Fibroblast of skin of right biceps (primary cell): ENCODE measurements at regions not wholly inside any gene's neighbourhood (a gene's known extent, or its start where the extent isn't known, plus 50 kb on each side); places are given as distances from the start of the nearest gene placed in this dataset.
A peak's percentile ranks its signal among the peaks of the same experiment; 100 is the strongest.

ENCODE experiments used
- DNase-seq: peaks from one replicate; pipeline ENCODE4 v3.0.0-alpha.2; 2013

DNA sequence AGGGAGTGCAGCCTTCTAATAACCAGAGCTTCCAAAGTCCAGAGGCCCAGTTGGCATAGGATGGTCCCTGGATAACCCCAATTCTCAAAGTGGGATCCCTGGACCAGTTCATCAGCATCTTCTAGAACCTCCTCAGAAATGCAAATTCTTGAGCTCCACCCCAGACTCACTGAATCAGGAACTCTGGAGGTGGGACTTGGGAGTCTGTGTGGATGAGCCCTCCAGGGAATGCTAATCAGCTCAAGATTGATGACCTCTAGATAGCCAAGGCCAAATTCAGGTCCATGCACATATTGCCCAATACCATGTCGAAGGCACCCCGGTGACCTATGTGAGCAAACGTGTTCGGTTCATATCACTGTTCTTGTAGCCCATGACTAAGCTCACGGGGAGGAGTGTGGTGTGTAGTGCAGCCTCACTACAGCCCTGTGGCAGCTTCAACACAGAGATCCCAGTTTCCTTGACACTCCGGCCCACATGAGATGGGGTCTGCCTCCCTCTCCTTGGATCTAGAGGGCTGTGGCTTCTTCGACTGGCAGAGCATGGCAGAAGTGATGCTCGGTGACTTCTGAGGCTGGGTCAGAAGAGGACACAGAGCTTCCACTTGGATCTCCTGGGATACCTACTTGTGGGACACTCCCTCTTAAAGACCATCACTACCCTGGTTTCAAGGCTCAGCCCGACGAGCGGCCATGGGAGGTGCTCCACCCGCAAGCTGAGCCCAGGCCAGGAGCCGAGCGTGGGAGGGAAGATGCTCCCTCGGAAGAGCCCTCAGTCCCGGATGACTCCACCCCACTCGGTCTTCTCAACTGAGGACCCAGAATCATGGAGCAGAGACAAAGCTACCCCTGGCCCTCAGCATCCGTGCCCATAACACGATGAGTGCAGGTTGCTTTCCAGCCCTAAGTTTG, 151.1 kb upstream of the CST7 start:
- no peak for DNase-seq

DNA sequence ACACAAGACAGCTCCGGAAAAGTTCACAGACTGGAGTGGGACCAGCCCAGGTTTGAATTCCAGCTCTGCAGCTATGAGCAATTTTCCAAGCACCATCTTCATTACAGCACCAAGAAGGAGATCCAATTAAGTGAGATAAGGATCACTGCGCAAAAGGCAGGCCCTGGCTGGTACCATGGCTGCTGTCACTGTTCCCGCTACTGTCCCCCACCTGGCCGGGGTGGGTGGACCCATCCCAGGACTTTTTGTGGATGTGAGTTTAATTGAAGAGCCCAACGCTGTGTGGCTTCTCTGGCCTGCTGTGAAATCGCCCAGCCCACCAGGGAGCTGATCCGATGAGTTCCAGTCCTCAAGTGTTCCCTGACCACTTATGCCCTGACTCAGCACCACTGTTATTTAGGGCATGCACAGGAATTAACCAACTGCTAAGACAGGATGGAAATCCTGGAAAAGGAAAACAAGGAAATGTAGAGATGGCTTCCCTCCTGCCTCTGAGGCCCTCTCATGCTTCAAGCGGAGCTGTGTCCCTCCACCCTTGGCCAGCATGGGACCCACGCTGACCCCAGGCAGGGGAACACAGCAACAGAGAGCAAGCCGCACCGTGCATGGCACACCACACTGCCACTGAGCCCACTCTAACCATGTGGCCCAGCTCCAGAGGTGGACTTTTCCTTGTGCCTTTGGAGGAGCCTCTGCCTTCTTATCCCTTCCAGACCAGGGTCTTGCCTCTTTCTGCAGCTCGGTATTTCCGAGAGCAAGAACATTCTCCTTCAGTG, 150.0 kb upstream of the CST7 start:
- peak; percentile 64 for DNase-seq

DNA sequence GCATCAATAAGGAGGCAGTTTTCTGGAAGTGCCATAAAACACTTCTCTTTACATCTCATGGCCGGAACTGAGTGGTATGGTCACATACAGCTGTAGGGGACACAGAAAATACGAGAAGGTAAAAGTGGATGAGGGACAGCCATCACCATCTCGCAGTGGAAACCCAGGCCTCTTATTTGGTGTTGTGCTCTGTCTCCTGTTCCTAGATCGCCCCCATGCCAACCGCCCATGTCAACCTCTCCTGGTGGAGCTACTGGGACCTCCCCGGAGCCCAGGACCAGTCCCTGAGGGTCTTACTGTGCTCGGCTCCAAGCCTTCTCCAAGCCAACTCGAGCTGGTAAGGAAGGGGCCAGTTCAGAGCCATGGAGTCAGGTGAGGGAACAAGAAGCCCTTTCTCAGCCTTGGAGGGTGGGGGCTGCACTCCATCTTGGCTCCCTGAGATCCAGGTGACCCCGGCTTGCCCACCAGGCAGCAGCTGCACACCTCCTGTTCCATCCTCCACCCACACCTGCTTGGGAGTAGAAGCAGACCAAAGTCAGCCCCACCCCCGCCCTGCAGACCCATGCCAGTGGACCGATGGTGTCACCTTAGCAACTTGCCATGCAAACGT, 149.0 kb upstream of the CST7 start:
- no peak for DNase-seq

DNA sequence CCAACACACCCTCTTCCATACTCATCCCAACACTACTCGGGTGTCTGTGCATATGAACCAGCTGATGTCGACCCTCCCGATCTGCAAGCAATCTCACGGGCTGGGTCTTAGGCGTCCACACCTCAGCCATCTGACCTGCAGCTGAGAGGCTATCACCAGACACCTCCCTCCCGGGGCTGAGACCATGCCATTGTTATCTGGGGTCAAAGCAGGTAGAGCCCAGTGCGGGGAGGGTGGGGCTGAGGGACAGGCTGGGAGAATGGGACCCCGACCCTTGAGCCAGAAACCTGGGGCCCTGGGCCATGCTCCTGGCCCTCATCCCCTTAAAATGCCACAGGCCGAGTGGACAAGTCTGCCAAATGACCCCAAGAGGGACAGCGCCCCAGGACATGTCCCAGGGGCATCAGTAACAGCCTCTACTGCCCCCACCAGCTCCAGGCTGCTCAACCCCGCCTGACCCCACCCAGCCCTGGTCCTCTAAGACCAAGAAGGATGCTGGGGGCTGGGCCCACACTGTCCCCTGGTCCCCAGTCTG, 146.7 kb upstream of the CST7 start:
- no peak for DNase-seq

DNA sequence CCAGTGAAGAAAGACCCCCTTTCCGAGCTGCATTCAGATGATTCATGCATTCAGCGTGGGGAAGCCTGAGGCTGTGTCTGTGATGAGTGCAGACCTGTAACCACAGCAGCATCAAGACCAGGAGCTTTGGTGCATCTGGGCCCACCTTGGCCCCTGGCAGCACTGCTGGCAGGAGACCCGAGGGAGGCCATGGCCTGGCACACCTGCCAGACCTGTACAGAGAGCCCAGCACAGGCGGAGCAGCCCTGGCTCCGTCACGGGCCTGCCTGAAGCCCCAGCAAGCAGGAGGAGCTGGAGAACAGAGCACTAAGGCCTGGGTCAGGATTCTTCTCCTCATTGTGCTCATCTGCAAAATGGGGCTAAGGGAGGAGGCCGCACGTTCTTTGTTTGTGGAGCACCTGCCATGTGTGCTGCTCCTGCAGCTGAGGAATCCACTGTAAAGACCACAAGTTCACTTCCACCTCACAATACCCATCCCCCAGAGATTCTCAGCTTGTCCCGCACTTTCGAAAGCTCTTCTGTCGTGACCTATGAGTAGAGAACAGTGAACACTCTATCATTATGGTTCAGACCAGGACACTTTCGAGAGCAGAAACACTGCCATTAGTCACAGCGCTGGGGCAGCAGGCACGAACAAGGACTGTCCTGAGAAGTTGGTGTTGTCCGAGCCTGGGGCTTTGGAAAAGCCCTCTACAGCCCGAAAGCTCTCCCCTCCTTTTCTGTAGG, 144.4 kb upstream of the CST7 start:
- no peak for DNase-seq

DNA sequence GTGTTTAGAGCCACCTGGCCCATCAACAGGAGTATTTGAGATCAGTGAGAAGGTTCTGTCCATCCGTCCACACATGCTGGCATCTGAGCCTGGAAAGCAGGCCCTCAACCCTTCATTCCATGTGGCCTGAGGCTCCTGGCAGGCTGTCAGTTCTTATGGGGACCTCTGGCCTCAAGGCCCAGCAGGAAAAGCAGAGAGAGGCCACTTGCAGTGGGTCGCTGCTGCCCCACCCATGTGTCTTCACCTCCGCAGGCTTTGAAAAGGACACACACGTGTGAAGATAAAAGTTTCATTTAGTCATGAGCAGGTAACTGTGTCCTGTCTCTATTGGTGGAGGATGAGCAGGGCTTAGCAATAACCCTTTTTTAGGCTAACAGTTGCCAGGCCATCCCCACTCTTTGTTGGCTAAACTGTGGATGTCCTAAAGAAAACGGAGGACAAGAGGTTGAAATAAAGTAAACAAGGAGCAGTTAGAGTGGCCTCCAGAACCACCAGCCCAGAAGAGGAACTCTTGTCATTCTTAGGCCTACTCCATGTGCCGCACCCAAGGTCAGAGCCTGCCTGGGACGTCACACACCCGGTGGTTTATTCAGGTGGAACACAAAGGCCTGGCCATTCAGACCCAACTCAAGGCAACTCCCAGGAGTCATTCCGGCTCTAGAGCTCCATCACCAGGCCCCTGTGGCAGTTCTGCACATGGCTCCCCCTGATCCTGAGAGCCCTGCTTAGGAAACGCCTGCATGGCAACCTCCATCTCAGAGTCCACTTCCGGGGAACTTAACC, 143.4 kb upstream of the CST7 start:
- DNase-seq: no peak

DNA sequence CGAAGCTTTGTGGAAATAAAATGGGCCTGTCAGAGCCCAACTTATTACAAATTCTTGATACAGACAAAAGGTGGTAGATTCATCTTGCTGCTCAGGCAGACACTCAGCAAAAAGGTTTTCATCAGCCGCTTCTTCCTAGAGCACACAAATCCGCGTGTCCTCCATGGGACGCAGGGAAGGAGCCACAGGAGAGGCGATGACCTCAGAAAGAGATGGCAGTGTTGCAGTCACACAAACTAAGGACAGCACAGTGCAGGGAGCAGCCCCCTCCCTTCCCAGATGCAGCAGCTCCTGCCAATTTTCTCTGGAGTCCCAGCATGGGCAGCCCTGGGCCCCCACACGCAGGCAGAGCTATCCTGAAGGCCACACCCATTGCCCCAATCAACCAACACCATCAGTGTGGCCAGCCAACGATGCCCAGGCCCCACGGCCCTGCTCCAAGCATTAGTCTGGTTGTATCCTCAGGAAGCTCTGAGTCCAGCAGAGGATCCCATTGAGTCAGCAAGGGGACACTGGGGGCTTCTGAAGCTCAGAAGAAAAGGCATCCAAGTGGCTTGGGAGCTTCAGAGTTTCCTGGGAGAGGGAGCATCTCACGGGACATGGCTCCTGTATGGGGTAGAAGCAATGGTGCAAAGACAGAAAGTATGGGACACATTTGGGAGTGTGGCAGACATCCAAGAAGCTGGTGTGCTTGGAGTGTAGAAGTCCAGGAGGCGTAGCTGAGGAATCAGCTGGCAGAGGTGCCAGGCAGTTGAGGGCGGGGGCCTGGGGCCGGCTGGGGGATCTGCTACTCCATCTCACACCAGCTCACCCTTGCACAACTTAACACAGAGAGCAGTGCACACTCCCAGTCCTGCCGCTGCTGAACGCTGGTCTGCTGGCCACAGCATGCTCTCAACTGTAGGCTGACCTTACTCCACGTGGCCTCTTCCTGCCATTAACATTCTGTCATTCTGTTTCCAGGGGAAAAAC, 142.1 kb upstream of the CST7 start:
- DNase-seq: no peak

DNA sequence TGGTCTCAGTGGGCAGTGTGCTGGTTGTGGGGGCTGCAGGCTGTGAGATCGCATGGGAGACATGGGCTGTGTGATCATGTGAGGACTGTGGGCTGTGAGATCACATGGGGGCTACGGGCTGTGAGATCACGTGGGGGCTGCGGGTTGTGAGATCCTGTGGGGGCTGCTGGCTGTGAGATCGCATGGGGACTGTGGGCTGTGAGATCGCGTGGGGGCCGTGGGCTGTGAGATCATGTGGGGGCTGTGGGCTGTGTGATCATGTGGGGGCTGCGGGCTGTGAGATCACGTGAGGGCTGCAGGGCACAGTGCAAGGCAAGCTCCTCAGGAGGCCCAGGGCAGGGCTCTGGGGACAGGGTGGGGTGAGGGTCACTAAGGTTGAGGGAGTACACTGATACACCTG, 140.5 kb upstream of the CST7 start:
- DNase-seq: no peak

DNA sequence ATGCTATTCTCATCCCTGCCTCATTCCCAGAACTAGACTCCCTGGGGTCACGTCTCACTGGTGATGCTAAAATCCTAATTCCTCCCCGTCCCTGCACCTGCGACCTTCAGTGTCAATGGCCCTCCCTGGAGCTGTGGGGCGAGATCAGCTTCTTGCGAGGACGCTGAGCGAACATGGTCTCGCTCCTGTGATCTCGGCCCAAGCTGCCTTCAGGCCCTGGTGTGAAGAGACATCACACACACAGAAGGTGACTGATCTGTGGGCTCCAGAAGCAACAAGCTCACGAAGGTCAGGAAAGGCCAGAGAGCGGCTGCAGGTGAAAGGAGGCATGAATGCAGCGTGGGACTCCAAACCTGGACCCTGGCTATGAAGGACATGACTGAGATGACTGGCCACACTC, 139.5 kb upstream of the CST7 start:
- DNase-seq: no peak

DNA sequence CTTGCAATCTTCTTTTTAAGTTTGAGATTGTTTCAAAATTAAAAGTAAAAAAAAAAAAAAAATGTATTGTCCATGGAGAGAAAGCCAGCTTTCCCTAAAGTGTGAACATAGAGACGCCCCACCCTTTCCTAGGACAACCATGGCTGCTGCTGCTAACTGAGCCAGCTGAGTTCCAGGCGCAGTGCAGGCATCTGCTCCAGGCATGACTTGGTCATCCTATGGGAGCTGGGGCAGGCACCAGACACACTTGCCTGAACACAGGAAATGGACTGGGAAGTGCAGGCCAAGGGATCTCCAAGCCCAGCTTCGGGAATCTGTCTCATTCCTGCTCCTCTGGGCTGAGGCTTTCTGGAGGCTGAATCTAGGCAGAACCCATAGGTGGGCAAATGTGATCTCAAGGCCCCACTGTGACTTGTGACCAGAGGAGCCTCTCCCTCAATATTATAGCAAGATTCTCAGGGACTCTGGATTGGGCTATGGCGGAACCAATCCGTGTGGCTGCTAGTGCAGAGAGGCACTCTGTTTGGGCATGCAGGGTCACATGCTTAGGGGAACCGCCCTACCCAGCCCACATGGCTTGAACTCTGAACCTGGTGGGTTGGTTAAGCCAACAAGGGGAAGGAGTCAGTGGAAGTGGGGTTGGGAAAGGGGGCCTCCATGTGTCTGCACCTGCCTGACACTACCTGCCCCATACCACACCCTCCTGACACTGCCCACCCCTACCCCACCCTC, 138.2 kb upstream of the CST7 start:
- DNase-seq: no peak

DNA sequence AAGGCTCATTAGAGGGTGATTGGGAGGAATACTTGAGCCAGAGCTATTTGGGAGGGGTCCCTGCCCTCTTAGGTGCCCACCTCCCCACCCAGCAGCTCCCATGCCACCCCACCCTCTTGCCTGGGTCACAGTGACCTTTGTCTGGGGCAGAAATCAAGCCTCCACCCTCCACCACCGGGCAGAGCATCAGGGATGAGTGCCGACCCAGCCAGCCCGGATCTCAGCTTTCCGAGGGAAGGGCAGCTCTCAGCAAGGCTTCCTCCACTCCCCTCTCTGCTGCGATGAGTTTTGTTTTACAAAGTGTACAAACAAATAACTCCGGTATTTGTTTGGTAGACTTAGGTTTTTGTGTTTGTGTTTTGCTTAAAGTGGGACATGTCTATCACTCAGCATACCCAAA, 136.7 kb upstream of the CST7 start:
- DNase-seq: no peak

DNA sequence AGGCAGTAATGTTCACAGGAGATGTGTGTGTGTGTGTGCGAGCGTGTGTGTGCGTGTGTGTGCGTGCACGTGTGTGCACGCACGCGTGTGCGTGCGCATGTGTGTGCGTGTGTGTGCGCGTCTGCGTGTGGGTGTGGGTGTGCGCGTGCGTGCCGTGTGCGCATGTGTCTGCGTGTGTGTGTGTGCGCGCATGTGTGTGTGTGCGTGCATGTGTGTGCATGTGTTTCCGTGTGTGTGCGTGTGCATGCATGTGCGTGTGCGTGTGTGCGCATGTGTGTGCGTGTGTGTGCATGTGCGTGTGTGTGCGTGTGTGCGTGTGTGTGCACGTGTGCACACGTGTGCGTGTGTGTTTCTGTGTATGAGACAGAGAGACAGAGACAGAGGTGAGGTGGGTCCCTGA, 136.0 kb upstream of the CST7 start:
- DNase-seq: no peak

DNA sequence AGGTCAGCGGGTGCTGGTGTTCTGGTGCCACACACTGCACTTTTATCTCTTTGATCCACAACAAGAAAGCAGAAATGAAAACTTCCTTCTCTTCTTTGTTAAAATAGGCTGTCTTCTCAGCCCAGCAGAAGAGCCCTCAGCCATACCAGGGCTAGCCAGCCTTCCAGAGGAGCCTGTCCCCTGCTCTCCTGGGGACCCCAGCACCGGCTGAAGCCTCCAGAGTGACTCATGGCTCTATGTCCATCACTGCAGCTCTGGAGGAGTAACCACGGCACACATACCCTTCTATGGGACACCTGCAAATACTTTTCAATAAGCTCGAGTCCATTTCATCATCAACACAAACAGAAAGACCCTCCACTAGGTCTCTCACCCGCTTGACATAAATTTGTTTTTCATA, 135.6 kb upstream of the CST7 start:
- no peak for DNase-seq

DNA sequence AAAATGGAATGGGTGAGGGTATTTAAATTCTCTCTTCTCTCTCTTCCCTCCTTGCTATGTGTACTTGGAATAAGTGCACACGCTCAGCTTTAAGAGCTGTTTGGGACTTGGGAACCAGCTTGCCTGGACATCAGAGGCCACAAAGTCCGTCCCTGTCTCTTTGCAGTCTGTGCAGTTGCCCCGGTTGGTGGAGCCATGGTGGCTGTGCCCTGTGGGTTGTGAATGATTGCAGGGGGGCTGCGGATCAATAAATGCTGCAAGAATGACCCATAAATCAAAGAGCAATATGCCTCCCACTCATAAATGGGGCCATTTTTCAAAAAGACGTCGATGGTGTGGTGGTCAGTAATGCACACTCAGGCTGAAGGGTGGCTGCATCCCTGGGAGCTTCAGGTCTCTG, 135.1 kb upstream of the CST7 start:
- no peak for DNase-seq

DNA sequence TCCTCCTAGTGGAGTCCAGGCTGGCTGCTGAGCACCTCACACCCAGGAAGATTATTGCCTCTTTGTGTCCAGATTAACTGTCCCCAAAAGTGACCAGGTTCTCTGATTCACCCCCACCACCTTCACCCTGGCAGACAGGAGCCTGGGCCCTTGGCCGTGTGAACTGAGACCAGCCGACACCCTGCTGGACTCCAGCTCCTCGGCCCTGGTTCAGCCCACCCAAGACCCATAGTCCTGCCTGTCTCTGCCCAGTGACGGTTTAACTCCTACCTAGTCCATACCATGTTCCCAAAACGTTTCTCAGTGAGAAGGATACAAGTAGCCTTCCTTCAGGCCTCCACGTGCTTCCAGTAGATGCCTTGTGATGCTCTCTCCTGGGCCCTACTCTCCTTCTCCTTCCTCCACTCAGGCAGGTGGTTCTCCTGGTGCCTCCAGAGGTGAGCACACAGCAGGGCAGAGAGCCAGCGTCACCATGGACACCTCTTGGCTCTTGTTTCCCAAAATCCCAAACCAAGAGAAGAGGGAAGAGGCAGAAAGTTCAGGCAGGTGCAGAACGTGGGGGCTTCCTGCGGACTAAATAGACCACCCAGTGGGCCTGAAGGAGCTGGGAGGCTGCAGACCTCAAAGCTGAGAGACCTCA, 134.4 kb upstream of the CST7 start:
- DNase-seq: no peak

DNA sequence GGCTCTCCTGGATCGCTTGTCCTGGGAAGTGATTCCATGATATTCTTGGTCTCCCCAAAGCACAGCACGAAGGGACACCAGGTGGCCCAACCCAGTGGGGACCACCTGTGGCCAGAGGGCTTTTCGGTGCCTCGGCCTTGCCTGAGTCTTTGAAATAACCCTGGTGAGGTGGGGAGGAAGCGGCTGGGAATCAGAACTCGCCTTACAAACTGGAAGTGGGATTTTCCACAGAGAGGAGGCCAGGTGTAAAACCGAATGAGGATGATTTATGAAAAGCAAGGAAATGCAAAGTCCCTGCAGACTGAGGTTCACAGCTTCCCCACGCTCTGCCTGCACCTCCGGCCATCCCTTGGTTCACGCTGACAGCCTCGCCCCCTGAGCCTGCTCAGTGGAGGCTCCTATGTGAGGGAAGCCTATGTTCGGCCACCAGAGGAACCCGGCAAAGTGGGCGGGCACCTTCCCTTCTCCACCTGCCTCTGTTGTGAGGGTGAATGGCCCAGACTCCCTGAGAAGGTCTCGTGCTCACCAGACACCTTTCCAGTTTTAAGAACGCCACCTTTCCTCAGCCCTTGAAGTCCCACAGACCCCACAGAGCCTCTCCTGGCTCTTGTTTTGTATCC, 133.8 kb upstream of the CST7 start:
- no peak for DNase-seq

DNA sequence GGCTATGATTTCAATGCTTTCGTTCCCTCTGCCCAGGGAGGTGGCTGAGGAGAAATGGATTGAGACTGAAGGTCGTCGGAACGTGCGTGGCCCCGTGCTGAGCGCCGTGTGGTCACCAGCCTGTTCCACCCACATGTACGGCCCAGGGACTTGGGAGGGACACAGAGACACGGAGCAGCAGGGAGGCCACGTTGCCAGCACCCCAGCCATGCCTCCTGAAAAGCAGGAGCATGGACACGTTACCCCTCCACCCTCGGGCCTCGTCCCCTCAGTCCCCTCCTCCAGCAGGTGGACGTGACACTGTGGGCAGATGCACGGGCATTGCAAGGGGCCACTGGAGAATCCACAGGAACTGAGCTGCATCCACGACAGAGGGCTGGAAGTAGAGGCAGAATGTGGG, 133.1 kb upstream of the CST7 start:
- no peak for DNase-seq

DNA sequence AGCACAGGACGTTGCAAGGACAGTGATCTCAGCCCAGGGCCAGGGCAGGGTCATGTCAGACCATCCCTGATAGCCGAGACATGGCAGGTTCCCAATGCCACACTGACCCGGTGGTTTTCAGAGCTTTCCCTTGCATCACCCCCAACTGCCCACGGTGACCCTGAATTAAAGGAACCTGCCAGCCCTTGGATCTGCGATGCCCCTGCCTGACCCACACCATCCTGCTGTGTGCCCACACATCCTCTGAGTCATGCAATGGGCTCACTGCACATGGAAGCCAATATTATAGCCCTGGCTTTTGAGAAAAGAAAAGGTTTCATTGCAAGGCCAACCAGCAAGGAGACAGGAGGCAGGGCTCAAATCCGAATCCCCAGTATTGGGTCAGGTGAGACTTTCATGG, 132.6 kb upstream of the CST7 start:
- DNase-seq: no peak

DNA sequence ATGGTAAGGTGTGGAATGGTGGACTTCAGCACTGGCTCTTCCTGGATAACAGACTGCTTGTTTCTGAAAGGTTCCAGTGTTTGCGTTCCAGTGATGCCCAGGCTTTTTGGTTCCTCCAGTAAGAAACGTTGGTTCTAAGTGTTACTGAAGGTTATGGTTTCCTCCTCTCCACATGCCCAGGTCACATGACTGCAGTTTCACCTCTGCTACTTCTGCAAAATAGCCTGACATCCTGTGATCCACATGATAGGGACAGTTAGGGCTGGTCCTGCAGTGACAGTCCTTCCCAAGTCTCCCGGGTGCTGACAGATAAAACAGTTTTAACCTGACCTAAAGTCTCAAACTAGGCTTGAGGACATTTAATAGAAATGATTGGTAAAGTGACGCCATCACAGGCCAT, 132.2 kb upstream of the CST7 start:
- no peak for DNase-seq
